SU-DHL-6 (cell line): ENCODE measurements at regions not wholly inside any gene's neighbourhood (a gene's known extent, or its start where the extent isn't known, plus 50 kb on each side); places are given as distances from the start of the nearest gene placed in this dataset.

ENCODE experiments used
- H2AFZ ChIP-seq: fragments of 200-600 bp; sonication (generic); 2 replicates; pipeline ENCODE4 v1.6.1; 2014; ENCODE audit warnings: low read depth, mild to moderate bottlenecking, moderate library complexity, mixed read lengths, antibody characterized with exemption, low read length; ENCODE audit not compliant: severe bottlenecking
- H3F3A ChIP-seq: fragments of 200-600 bp; shearing (Covaris generic); 2 replicates; pipeline ENCODE4 v1.6.0; 2016; ENCODE audit warnings: antibody characterized with exemption, mild to moderate bottlenecking; ENCODE audit not compliant: insufficient read depth
- H3K27ac ChIP-seq: fragments of 200-600 bp; sonication (generic); 2 replicates; pipeline ENCODE4 v1.5.1; 2016; ENCODE audit warnings: low read depth, mild to moderate bottlenecking, low read length, moderate library complexity, mixed read lengths
- H3K27me3 ChIP-seq: fragments of 200-600 bp; sonication (generic), shearing (Covaris generic); 2 replicates; pipeline ENCODE4 v1.6.0; 2014; ENCODE audit warnings: mild to moderate bottlenecking, low read length
- H3K36me3 ChIP-seq: fragments of 200-600 bp; sonication (generic); 2 replicates; pipeline ENCODE4 v1.6.1; 2014; ENCODE audit warnings: mild to moderate bottlenecking, low read length, mixed read lengths
- H3K4me2 ChIP-seq: fragments of 300-600, 200-600 bp; shearing (Covaris generic), sonication (generic); 2 replicates; pipeline ENCODE4 v1.6.0; 2014; ENCODE audit warnings: low read length, low read depth, mild to moderate bottlenecking; ENCODE audit not compliant: poor library complexity, severe bottlenecking
- H3K4me3 ChIP-seq: fragments of 200-600 bp; sonication (generic); 2 replicates; pipeline ENCODE4 v1.5.1; 2014; ENCODE audit warnings: antibody characterized with exemption, low read length, mild to moderate bottlenecking, mixed read lengths; ENCODE audit not compliant: insufficient read depth, poor library complexity, severe bottlenecking
- H3K79me2 ChIP-seq: fragments of 200-600 bp; sonication (generic); 2 replicates; pipeline ENCODE4 v1.6.1; 2014; ENCODE audit warnings: mild to moderate bottlenecking, low read length, moderate library complexity; ENCODE audit not compliant: insufficient read depth
- H3K9ac ChIP-seq: fragments of 200-600 bp; sonication (generic); 2 replicates; pipeline ENCODE4 v1.7.0; 2014; ENCODE audit warnings: mild to moderate bottlenecking, low read length
- H3K9me2 ChIP-seq: fragments of 200-600 bp; sonication (generic); replicated peaks from 2 replicates; pipeline ENCODE4 v1.6.1; 2014; ENCODE audit warnings: low read length; ENCODE audit not compliant: insufficient read depth
- H3K9me3 ChIP-seq: fragments of 200-600 bp; sonication (generic); 2 replicates; pipeline ENCODE4 v1.6.1; 2014; ENCODE audit warnings: low read length, mixed read lengths; ENCODE audit not compliant: insufficient read depth
- H4K20me1 ChIP-seq: fragments of 200-600 bp; sonication (generic); 2 replicates; pipeline ENCODE4 v1.6.1; 2014; ENCODE audit warnings: low read depth, mild to moderate bottlenecking, antibody characterized with exemption, low read length, moderate library complexity, mixed read lengths
- EZH2phosphoT487 ChIP-seq: fragments of 200-600 bp; sonication (generic), shearing (Covaris generic); conservative IDR thresholded peaks from 2 replicates; pipeline ENCODE4 v1.6.1; 2018; ENCODE audit warnings: mild to moderate bottlenecking, antibody characterized with exemption, low read length, moderate library complexity, mixed read lengths
- TF ChIP-seq, protein P1 (sequence below): fragments of 200-600 bp; sonication (generic); IDR thresholded peaks from one replicate; pipeline ENCODE4 v1.5.1; 2017; ENCODE audit warnings: antibody characterized with exemption, mild to moderate bottlenecking, low read length, moderate library complexity; ENCODE audit not compliant: insufficient read depth, poor library complexity, severe bottlenecking

- Histone ChIP-seq H3K27me3 (no peaks in the 10 kb centered on the region), H3K9me3 (no peaks in the 10 kb centered on the region), H2AFZ (no peak overlapping the region), H3K79me2 (no peaks in the 10 kb centered on the region), H3K27ac (no peak overlapping the region), H3F3A (no peaks in the 10 kb centered on the region), H3K4me2 (no peak overlapping the region), H3K36me3 (no peaks in the 10 kb centered on the region), H3K9me2 (no peaks in the 10 kb centered on the region), H4K20me1 (no peaks in the 10 kb centered on the region), H3K9ac (no peak overlapping the region), H3K4me3 (no peak overlapping the region)
- TF ChIP-seq, protein P1, sequence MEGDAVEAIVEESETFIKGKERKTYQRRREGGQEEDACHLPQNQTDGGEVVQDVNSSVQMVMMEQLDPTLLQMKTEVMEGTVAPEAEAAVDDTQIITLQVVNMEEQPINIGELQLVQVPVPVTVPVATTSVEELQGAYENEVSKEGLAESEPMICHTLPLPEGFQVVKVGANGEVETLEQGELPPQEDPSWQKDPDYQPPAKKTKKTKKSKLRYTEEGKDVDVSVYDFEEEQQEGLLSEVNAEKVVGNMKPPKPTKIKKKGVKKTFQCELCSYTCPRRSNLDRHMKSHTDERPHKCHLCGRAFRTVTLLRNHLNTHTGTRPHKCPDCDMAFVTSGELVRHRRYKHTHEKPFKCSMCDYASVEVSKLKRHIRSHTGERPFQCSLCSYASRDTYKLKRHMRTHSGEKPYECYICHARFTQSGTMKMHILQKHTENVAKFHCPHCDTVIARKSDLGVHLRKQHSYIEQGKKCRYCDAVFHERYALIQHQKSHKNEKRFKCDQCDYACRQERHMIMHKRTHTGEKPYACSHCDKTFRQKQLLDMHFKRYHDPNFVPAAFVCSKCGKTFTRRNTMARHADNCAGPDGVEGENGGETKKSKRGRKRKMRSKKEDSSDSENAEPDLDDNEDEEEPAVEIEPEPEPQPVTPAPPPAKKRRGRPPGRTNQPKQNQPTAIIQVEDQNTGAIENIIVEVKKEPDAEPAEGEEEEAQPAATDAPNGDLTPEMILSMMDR: no peak
- no peak for TF ChIP-seq EZH2phosphoT487
Measured at GRCh38 chr7:21169667-21170580, 258.0 kb upstream of the SP4 start.

DNA sequence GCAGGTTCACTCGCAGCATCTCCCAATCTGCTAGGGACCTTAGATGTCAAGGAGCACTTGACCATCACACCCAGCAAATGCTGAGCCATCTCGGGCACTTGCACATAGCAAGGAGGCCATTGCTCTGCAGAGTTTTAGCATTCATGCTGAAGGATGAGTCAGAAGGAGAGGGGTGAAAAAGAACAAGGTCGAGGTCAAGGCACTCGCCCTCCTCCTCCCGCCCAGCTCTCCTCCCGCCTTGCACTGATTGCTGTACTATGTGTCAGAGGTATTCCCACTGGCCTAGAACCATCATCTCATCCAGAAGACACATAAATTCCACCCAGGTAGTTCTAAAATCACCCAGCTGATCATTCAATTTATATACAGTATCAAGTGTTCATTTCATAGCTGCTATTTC lies 255.1 kb upstream of the SP4 start:
- H3K36me3 ChIP-seq: no peaks in the 10 kb centered on the region
- no peak overlapping the region for H3K4me2 ChIP-seq
- no peaks in the 10 kb centered on the region for H3K9me2 ChIP-seq
- H3K9me3 ChIP-seq: no peaks in the 10 kb centered on the region
- no peak overlapping the region for H2AFZ ChIP-seq
- H3K79me2 ChIP-seq: no peaks in the 10 kb centered on the region
- no peaks in the 10 kb centered on the region for H4K20me1 ChIP-seq
- no peaks in the 10 kb centered on the region for H3F3A ChIP-seq
- H3K9ac ChIP-seq: no peak overlapping the region
- H3K27ac ChIP-seq: no peak overlapping the region
- no peaks in the 10 kb centered on the region for H3K27me3 ChIP-seq
- H3K4me3 ChIP-seq: no peak overlapping the region
- TF ChIP-seq, protein P1: no peak
- TF ChIP-seq EZH2phosphoT487: no peak

DNA sequence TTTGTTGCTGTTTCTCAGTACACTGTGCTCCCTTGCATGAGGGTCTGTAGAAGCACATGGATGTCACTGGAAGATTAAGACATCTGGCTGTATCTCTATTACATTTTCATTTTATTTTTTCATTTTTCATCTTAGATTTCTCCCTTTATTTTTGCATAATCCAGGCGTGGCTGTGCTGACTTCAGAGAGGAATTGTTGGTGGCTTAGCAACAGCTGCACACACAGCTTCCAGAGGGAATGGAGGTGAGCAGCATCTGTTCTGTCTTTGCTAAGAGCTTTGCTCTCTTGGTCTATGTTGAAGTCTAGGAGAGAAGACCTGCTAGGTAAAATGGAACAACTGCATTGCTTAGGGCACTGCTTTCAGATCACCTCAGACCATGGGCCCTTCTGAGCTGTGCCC lies 254.4 kb upstream of the SP4 start:
- Histone ChIP-seq H3F3A (no peaks in the 10 kb centered on the region), H3K9me3 (no peaks in the 10 kb centered on the region), H3K4me2 (no peak overlapping the region), H3K27me3 (no peaks in the 10 kb centered on the region), H3K79me2 (no peaks in the 10 kb centered on the region), H3K9me2 (no peaks in the 10 kb centered on the region), H3K4me3 (no peak overlapping the region), H3K27ac (no peak overlapping the region), H4K20me1 (no peaks in the 10 kb centered on the region), H3K36me3 (no peaks in the 10 kb centered on the region), H3K9ac (no peak overlapping the region), H2AFZ (no peak overlapping the region)
- TF ChIP-seq, protein P1: no peak
- no peak for TF ChIP-seq EZH2phosphoT487
